Dermis microvascular lymphatic vessel endothelial cell (primary cell): ENCODE measurements at regions not wholly inside any gene's neighbourhood (a gene's known extent, or its start where the extent isn't known, plus 50 kb on each side); places are given as distances from the start of the nearest gene placed in this dataset.

Experiments used
- DNase-seq, 2 donors: peaks; one replicate each; pipeline versions ENCODE4 v3.0.0 to v3.0.0-alpha.2; 2010; ENCODE audit warnings: low read depth in 2 of 2

DNA sequence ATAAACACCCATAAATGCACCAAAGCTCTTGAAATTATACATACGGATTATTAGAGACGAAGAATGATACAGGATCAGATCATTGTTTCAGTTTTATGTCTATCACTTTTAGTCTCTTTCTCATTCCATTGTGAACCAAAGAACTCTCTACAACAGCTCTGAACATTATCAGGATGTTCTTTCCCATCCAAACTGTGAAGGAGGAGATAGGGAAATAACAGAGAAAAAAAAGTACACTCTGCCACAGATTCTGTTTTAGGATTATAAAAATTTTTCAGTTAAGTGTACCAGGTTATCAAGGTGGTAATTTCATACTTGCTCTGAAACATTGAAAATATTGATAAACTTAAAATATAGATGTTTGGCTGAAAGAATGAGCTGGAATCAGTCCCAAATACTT lies 270.9 kb downstream of the MZT1 start:
- no peak for DNase-seq

DNA sequence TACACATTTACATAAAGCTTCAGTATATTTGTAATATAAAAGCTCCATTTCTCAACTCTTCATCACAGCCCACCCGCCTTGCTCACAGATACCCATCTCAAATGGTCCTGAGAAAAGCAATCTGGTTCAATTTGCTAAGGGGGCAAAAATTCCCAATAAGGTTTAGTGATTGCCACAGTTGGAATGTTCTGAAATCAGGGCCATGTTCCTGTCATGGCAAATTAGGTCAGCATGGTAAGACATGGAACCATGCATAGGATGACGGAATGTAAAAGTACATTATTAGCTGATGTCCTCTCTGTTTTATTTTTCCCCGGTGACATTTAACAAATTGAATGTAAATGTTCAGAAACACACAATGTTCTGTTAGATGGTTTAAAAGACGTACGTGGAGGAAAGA lies 274.3 kb downstream of the MZT1 start:
- DNase-seq: no peak

DNA sequence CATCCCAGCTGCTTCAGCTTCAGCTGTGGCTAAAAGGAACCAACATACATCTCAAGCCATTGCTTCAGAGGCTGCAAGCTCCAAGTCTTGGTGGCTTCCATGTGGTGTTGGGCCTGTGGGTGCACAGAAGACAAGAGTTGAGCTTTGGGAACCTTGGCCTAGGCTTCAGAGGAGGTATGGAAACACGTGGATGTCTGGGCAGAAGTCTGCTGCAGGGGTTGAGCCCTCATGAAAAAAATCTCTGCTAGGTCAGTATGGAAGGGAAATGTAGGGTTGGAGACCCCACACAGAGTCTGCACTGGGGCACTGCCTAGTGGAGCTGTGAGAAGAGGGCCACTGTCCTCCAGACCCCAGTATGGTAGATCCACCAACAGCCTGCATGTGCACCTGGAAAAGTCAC lies 279.3 kb downstream of the MZT1 start:
- no peak for DNase-seq

DNA sequence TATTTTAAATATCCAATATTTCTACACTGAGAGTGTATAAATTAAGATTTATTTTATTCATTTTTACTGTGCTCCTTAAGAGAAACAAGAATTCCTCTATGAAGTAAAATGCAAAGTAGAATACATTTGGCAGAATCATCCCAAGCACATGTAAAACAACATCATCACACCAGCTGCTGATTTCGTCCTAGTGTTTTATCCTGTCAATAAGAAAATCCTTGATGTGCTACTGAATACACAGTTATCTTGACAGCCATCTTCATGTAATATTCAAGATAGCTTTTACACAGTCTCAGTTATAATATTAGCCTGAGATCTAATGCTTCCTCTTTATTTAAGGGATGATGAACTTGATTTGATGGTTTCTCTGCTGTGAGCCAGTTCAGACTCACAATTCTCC lies 282.4 kb downstream of the MZT1 start:
- no peak for DNase-seq

DNA sequence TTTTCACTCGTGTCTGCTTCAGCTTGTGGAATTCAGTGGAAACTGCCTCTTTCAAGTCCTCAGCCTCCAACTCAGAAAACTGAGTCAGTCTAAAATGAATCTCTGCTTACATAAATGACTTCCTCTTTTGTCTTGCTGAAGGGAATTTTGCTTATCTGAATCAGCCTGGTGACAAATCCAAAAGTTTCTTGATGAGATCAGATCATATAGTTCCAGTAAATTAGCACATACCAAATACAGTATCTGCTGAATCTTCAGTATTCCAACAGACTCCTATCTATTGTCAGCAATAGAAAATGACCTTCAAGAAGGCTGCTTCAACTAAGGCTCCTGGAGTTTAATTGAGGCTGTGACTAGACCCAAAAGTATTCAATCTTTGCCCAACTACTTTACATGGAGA lies 290.0 kb downstream of the MZT1 start:
- no peak for DNase-seq

DNA sequence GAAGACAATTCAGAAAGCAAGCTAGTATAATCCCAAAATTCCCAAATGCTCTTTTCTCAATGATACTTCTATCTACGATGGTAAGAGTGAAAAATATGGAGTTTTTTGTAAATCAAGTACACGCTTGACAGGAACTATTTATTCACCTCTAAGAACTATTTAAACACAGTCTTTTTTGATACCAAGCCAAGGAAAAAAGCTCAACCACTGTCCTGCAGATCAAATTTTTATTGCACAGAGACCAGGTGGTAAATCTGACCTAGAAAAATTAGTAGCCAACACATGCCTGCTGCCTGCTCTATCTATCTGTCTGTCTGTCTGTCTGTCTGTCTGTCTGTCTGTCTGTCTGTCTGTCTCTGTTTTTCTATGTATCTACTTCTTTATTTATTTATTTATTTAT lies 292.2 kb downstream of the MZT1 start:
- no peak for DNase-seq

DNA sequence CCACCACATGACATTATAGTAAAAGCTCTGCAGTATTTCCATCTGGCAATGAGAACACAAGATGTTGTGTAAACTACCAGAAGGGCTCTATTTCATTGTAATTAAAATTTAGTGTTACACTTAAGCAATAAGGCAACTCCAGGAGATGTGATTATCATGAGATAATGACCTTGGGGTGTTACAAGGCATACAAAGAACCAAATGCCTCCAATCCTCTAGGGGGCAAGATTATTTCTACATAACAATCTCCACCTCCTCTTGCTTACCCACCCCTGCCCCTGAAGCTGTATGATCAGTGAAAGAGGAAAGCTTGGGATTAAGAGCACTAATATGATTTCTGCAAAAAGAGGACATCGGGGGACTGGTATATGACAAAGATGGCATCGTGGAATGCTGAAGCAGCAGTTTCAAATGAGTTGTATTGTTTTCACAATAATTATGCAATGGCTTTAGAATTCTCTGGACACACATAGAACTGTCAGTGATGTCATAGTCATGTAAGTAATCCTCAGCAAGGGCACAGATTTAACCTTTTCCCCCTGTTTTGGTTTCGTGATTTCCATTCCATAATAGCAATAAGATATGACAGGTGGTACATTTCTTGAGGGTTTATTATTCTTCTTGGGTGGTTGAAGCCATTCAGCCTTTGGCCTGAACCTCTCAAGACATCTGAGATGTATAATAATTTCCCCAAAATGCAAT lies 295.3 kb downstream of the MZT1 start:
- no peak for DNase-seq

DNA sequence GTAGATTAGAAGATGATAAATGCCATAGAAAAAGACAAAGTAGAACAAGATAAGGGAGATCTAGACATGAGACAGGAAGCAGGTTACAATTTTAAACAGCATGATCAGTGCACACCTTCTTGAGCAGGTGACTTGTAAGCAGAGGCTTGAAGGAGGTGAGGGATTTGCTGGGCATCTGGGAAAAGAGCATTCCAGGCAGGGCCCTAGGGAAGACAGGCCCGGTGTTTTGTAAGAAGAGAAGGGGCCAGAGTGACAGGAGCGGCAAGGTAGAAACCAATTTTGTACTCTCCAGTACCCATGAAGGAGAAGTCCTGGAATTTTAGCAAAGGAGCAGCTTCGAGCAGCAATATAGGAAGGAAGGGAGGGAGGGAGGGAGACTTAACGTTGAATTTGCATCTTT lies 296.5 kb downstream of the MZT1 start:
- DNase-seq: no peak

DNA sequence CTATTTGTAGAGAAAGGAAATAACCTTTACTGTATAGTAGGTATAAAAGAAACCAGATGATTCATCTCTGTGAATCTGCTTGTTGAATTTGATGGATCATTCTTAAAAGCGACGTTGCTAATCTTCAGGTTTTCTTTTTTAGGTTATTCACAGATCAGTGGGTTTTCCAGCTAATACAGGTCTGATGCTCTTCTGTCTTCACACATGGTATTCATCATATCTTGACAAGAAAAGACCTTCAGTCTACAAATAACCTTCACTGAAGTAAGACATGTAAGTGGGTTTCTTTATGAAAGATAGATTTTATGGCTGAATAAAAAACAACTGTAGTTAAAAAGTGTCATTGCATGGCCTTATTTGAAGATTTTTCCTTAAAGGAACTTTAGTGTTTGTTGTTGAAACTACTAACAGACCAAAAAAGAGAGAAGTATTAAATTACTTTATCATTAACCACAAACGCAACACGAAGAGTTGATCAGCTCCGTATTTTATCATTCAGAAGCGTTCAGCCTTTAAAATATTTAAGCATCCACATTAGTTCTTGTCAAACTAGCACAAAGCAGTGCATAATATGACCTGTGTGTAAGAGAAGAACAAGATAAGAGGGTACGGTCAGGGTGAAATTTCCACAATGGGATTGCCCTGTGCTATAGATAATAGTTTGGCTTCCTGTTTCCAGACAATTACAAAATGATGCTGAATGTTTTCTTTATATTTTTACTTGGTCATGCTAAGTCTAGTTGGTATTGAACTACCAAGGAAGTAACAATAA lies 299.5 kb downstream of the MZT1 start:
- no peak for DNase-seq

DNA sequence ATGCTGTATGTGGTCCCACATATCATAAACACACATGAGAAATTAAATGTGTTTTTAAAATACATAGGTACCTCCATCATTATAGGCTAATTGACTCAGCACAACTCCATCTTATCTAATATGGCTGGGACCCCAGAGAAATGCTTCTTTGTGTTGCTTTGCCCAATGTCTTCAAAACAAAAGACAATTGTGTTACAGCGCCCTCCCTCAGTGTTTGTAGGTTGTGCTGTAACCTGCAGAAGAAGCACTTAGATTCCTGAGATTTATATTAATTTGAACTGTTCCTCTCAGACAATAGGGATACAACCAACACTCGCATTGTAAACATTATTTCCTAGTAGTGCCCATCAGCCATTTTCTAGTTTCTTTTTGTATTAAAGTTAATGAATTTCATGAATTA lies 303.4 kb downstream of the MZT1 start:
- DNase-seq: no peak

DNA sequence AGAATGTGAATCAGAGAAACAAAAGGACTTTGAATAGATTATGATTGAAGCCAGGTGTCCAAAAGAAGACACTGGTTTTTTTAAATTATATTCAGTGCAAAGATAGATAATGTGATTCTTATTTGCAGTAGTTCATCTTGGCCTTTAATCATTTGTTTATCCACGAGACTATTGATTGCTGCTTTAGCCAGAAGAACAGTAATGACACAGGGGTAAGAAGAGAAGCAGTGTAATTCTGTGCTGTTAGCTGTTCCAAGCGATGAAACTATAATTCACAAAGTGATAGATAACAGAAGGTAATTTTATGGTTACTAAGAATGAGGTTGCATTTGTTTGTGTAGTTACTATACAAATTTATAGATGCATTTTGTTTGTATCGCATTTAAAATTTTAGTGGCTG lies 311.6 kb downstream of the MZT1 start:
- DNase-seq: no peak

DNA sequence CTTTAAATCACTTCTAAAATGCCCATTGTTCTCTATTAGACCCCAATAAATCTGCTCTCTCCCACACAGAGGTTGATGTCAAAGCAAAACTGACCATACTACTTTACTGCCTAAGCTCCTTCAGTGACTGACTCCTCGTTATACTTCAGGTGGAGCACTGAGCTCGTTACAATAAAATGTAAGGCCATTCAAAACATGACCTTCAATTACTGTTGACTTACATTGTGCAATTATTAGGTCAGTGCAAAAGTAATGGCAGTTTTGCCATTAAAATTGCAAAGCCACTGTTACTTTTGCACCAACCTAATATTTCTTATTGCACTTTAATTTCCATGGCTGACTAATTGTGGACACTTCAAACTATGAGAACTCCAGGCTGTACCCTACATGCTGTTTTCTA lies 314.9 kb downstream of the MZT1 start:
- DNase-seq: no peak

DNA sequence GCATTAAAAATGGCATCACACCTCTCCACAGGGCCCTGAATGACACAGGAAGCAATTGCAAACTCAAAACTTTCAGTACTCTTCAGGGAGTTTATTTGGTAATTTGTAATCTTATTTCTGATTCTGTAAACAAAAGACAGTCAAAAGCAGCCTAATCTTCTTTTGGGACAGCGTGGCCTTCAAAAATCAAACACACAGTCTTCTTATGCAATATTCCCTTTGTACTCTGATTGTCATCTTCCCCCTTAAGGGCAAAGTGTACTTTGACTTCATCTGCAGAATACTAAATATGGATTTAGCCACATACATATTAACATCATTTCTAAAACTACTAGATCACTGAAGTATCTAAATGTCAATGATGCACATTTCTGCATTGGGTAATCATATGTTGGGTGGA lies 322.0 kb downstream of the MZT1 start:
- DNase-seq: no peak

DNA sequence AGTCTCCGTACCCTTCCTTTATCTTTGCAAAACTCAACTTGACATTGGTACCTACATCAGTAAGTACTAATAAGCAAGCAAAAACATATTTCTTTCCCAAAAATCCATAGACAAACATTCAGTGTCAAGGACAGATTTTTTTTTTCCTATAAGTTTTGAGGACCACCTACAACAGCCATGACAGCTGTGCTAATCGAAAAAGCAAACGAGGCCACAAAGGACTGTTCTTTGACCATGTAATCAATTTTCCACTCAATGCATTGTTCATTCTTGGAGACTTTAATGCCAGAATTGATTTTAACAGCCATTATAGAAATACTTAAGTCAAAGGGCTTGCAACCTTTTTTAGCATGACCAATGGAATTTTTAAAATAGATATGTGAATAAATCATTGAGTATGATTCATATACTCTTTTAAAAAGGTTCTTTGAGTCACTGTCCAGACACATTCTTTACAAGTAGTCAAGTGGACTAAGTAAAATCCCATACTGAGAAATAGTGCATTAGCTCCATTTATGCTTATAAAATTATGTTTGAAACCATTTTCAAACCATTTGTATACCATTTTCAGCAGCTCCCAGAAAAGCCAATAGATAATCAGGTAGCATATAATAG lies 323.9 kb downstream of the MZT1 start:
- DNase-seq: no peak

DNA sequence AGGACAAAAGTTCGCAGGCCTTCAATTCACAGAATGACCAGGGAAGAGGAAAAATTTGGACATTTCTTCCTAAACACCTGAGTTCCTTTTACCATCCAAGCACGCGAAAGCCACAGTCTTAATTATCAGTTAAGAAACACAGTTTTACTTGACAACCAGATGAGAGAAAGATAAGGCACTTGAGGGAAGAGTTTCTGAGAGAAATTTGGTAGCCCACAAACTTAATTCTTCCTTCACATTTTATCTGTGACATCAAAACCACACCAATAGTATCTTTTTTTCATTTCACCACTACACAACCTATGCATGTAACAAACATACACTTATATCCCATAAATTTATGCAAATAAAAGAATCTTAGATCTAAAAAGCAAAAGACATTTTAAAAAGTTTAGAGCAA lies 326.6 kb downstream of the MZT1 start:
- no peak for DNase-seq

DNA sequence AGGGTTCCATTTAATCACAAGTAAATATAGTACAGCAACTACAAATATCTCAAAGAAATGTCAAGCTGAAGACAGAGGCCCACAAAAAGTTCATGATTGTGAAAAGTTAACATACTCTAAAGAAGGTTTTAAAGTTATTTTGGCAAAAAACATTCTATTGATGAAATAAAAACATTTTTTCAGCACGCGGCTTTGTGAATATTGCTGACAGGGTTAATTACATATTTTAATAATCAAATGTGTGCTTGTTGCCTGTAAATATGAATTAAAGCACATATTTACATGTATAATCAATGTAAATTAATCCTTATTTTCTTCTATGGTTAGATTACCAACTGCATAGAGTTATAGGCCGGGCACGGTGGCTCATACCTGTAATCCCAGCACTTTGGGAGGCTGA lies 328.1 kb downstream of the MZT1 start:
- DNase-seq: no peak

DNA sequence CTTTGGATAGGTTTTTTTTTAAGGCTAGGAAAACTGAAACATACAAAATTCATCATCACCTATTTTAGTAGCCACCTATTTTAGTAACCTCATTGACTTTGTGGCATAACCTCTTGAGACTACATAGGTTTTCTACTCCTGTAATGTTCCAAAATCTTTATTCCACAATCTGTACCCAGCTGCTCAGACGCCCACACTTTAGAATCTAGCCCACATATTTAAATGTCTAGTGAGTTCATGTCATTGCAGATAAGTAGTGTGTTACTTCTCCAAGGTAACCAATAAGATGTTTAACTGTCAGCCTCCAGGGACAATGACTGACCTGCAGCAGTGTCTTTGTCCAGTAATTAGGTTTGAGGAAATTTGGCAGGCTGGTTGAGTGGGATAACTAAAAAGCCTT lies 330.2 kb downstream of the MZT1 start:
- no peak for DNase-seq

DNA sequence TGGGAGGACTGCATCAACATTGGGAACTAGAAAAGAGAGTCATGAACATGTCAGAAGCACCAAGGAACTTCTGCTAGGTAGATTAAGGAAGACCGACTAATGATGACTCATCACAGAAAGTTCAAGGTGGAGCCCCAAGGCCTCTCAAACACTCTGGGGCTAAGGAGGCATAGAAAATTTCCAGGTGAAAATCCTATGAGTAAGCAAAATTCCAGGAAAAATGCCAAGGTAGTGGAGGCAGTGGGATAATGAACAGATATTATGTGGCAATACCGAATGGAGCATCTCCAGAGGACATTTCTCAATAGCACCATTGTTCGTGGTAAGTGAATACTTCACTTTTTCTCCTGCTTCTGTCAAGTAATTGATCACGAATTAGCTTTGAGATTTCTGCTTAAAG lies 336.5 kb downstream of the MZT1 start:
- DNase-seq: no peak

DNA sequence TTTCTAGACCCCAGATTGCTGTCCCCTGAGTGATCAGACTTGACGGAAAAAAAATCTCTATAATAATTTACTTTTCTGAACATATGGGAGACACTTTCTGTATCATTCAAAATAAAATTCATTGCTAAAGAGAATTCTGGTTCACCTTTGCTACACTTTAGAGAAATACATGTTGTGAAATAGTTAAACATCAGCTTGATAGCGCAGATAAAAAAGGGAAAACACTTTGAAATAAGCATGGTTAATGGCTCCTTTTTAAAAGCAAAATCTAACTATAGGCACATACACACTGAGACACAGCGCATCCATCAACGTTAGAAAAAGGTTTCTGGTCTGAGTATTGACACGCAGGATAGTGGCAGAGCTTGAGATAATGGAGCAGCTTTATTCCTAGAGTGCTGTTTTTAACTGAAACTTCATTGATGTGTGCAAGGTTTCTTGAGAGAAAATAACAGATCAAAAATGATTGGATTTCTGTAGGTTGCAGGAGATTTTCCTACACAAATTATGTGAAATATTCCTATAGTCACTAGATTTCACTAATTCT lies 341.2 kb downstream of the MZT1 start:
- no peak for DNase-seq

DNA sequence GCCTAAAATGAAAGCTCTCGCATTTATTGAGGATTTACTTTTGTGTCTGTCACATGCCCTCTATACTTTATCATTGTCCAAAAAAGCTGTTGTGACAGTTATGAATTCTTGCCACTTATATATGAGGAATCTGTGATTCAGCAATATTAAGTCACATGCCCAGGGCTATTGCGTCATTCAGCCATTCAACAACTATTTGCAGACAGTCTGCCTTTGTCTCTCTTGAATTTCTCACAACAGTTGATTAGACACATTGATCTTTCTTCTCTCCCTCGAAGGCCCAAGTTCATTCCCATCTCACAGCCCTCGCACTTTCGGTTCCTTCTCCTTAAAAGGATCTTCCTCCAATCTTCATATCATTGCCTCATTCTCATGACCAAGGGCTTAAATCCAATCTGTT lies 342.6 kb downstream of the MZT1 start:
- no peak for DNase-seq

DNA sequence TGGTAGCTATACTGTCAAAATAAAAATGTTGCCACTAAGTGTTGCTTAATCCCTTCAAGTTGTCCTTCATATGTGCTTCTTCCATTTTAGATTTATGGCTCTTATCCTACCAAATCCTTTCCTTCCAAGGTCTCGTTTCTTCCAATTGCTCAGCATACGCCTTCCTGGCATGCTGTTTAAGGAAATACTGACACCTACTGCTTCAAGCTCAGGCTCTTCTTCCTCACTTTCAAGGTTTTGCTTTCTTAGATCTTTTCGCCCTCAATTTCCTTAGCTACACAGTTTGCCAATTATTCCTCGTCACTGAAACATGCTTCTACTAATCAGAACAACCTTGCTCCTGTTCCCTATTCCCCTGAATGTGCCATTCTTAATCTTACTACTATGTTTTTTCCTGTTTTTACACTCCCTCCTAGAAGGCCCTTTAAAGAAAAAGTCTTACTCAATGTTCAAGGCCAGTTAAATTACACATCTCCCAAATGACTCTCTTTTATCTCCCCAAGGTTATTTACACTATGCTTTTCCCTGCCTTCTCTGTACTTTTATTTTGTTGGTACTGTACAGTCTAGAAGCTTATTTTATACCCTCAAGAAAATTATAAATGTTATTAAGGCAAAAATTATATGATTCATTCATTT lies 343.1 kb downstream of the MZT1 start:
- no peak for DNase-seq

DNA sequence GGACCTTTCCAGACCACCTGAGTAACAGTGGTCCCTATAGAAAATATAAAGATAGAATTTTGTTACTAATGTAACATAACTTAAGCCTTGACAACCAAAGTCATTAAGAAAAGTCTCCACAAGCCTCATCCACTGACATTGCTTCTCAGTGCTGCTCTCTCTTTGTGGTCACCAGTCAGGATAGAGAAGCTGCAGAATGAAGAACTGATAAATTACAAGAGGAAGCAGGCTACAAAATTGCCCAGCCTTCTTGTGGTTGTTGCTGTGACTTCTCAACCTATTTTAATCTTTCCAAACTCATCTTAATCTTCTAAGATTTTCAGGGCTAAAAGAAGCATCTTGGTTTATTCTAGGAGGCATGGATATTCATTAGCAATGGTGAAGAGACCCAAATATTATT lies 343.8 kb downstream of the MZT1 start:
- no peak for DNase-seq
